Neutrophil (primary cell): ENCODE measurements at regions not wholly inside any gene's neighbourhood (a gene's known extent, or its start where the extent isn't known, plus 50 kb on each side); places are given as distances from the start of the nearest gene placed in this dataset.

Experiments
- H3K27ac ChIP-seq: fragments of 200-600 bp; sonication (generic); 2 replicates; pipeline ENCODE4 v1.5.1; 2016; ENCODE audit warnings: mild to moderate bottlenecking, moderate library complexity
- H3K27me3 ChIP-seq: fragments of 200-600 bp; sonication (generic); 2 replicates; pipeline ENCODE4 v1.6.0; 2016; ENCODE audit warnings: mild to moderate bottlenecking
- H3K36me3 ChIP-seq: fragments of 200-600 bp; sonication (generic); 2 replicates; pipeline ENCODE4 v1.5.1; 2017
- H3K4me1 ChIP-seq, 2 experiments: fragments of 200-600 bp in 1 of 2; sonication (generic) in 1 of 2; 1 replicate in 1 of 2; 2 replicates in 1 of 2; pipeline versions ENCODE4 v1.5.1 to v1.6.1; 2013 to 2016; ENCODE audit warnings: low read depth in 1 of 2, low read length in 1 of 2, mild to moderate bottlenecking in 1 of 2, moderate library complexity in 1 of 2; ENCODE audit not compliant: control insufficient read depth in 1 of 2, insufficient read depth in 1 of 2
- H3K4me3 ChIP-seq, 2 experiments: fragments of 200-600 bp in 1 of 2; sonication (generic) in 1 of 2; 1 replicate in 1 of 2; 2 replicates in 1 of 2; pipeline ENCODE4 v1.5.1; 2013 to 2016; ENCODE audit warnings: low read depth in 1 of 2, low read length in 1 of 2, mild to moderate bottlenecking in 1 of 2, moderate library complexity in 1 of 2
- H3K9me3 ChIP-seq: fragments of 200-600 bp; sonication (generic); 2 replicates; pipeline ENCODE4 v1.5.1; 2016
- CTCF ChIP-seq: fragments of 200-600 bp; sonication (generic); IDR thresholded peaks from 2 replicates; pipeline ENCODE4 v1.5.1; 2016; ENCODE audit warnings: antibody characterized with exemption

- no peaks in the 10 kb centered on the region for H3K36me3 ChIP-seq
- H3K27ac ChIP-seq, result no peak overlapping the region
- peaks cover 45 to 46% of the 10 kb centered on the region in 2 experiments for H3K4me1 ChIP-seq
These were observed 540.0 kb upstream of the JARID2 start for GRCh38 chr6:14705841-14706377.

GRCh38 chr6:14706378-14706929, 539.4 kb upstream of the JARID2 start:
- H3K36me3 ChIP-seq, result no peaks in the 10 kb centered on the region
- no peak overlapping the region for H3K4me3 ChIP-seq
- TF ChIP-seq CTCF, result no peak
- peak overlapping the region; percentile 57 for H3K27ac ChIP-seq
- H3K9me3 ChIP-seq, result no peaks in the 10 kb centered on the region
- H3K27me3 ChIP-seq, result no peaks in the 10 kb centered on the region
- H3K4me1 ChIP-seq, result peaks cover 45 to 46% of the 10 kb centered on the region in 2 experiments

More at GRCh38 chr6:14705841-14706377, 540.0 kb upstream of the JARID2 start:
- Histone ChIP-seq H3K27me3 (no peaks in the 10 kb centered on the region), H3K9me3 (no peaks in the 10 kb centered on the region), H3K4me3 (no peak overlapping the region)
- no peak for TF ChIP-seq CTCF

GRCh38 chr6:14707276-14707675, 538.6 kb upstream of the JARID2 start:
- peaks cover 42 to 44% of the 10 kb centered on the region in 2 experiments for H3K4me1 ChIP-seq
- H3K27ac ChIP-seq, result peak overlapping the region; percentile 57

GRCh38 chr6:14707971-14708465, 537.9 kb upstream of the JARID2 start:
- Histone ChIP-seq H3K4me3 (no peak overlapping the region), H3K9me3 (no peaks in the 10 kb centered on the region), H3K27ac (peak overlapping the region; percentile 57), H3K36me3 (no peaks in the 10 kb centered on the region), H3K27me3 (no peaks in the 10 kb centered on the region), H3K4me1 (peaks cover 37 to 39% of the 10 kb centered on the region in 2 experiments)
- TF ChIP-seq CTCF, result no peak

More at GRCh38 chr6:14707276-14707675, 538.6 kb upstream of the JARID2 start:
- no peak overlapping the region for H3K4me3 ChIP-seq
- no peaks in the 10 kb centered on the region for H3K9me3 ChIP-seq
- no peak for TF ChIP-seq CTCF
- no peaks in the 10 kb centered on the region for H3K36me3 ChIP-seq
- H3K27me3 ChIP-seq, result no peaks in the 10 kb centered on the region

- H3K27me3 ChIP-seq, result no peaks in the 10 kb centered on the region
- H3K27ac ChIP-seq, result peak overlapping the region; percentile 93
- H3K36me3 ChIP-seq, result no peaks in the 10 kb centered on the region
- H3K9me3 ChIP-seq, result no peaks in the 10 kb centered on the region
- no peak for TF ChIP-seq CTCF
- no peak overlapping the region for H3K4me3 ChIP-seq
- peaks cover 37 to 42% of the 10 kb centered on the region in 2 experiments for H3K4me1 ChIP-seq
These were observed 536.7 kb upstream of the JARID2 start for GRCh38 chr6:14709066-14709670.
